Fibroblast of skin of back (primary cell): ENCODE measurements at regions not wholly inside any gene's neighbourhood (a gene's known extent, or its start where the extent isn't known, plus 50 kb on each side); places are given as distances from the start of the nearest gene placed in this dataset.
A peak's percentile ranks its signal among the peaks of the same experiment; 100 is the strongest.

ENCODE experiments used
- DNase-seq: peaks from one replicate; pipeline ENCODE4 v3.0.0-alpha.2; 2013

DNA sequence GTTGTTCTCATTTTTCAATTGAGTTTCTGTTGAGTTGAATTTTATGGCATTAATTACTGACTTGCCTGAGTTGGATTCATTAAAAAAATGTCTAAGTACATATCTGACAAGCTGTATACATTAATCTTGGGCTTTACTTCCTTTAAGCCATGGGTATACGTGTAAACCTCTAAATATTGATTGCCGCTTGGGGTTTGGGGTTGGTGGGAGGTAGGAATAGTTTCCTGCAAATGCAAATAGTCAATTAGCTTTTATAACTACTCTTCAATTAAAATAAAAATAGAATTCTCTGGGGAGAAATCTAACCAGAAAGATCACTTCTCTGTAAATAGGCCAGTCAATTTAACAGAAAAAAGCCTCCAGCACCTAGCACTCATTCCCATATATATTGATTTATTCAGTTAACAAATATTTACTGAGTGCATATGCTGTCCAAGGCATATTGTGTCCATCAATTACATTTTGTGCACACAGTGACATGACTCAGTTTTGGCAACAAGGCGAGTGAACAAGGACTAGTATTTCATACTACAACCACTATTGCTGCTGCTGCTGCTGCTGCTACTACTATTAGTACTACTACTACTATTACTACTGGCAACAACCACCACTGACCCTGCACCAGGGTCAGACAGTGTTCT lies 306.8 kb downstream of the RFC3 start:
- DNase-seq: no peak

DNA sequence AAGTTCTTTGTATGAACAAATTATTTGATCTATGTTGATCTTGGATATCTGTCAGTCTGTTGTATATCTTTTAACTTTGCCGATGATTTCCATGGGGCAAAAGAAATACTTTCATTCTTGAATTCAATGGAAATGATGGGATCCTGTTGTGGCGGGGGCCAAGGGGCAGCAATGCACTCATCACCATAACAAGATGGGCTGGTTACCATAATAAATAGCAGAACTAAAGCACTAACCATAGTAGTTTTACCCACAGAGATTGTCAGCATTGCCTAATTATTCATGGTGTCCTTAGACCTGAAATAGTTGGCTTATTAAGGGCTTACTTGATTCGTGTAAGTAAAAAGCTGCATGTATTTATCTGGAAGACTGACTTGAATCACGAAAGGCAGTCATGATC lies 309.6 kb downstream of the RFC3 start:
- DNase-seq: no peak

DNA sequence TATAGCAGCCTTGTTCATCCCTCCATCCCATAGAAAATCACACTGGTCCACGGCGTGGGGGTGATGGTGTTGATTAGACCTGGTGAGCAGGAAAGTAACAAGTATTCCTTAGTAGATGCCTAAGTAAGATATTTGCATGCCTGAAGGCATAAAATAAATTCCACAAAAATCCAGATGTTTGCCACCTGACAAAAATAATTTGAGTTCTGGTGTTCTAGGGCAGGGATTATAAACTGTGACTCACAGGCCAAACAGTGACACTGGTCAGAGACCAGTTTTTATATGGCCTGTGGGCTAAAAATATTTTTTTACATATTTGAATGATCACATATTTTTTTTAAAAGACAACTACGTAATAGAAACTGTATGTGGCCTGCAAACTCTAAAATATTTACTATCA lies 310.7 kb downstream of the RFC3 start:
- peak; percentile 36 for DNase-seq

DNA sequence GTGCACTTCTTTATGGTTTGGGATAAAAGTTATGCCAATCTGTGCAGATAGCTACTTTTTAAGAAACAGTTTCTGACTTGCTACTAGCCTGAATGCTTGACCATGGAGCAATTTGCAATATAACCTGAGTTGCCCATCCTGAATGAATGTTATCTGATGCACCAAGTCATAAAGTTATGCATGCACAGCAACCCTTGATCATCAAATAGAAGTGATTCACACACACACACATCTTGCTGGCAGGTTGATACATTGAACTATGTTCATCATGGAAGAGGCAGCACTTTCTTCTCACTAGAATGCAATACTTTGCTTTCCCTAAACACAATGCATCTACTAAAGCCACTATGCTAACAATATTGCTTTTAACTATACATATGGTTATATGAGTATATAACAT lies 311.5 kb downstream of the RFC3 start:
- no peak for DNase-seq

DNA sequence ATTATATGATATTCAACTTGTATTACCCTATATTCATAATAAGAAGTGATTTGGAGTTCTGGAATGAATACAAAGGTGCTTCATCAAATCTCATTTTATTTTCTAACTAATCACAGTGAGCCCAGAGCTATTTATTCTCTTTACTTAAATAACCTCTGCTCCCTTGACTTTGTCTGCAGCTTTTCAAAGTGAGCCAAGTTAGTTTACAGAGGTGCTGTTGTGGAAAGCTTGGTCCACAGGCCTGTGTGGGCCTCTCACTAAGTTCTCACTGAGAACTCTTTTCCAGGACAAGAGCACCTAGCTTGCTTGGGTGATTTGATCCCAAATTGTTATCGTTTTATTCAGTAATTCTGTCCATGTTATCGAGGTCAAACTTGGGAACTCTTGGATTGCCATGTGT lies 319.3 kb downstream of the RFC3 start:
- no peak for DNase-seq

DNA sequence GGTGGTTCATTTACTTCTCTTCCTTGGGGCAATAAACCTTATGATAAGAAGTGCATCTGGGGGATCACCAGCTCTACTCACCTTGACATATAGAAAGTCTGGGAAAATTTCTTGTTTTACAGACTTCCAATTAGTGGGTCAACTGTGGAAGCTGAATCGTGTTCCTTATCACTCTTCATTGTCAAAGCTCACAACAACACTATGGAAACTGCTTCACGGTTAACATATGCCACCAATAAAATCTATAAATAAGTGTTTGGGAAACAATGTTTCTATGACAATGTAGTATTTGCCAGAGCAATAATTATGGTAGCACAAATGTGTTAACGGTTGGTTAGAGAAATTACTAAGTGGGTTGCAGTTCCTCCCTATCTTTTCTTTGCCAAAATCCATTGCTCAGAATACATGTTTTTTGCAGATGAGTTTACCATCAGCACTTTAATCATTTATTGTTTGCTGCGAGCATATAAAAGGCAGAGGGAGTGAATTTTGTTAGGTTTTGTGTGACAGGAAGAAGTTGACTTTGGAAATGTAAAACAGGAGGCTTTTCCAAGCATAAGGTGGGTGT lies 321.8 kb downstream of the RFC3 start:
- no peak for DNase-seq

DNA sequence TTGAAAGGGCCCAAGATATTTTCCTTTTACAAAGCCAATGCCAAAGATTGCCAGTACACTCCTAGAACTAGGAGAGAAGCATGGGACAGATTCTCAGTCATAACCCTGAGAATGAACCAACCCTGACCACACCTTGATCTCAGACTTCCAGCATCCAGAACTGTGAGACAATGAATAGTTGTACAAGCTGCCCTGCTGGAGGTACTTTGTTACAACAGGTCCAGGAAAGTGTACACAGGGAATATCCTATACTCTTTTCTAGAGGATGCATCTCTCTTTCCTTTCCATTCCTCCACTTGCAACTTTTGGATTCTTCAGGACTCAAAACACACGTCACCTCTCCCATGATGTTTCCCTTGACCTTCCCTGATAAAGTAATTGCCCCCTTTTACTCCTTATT lies 325.7 kb downstream of the RFC3 start:
- DNase-seq: no peak

DNA sequence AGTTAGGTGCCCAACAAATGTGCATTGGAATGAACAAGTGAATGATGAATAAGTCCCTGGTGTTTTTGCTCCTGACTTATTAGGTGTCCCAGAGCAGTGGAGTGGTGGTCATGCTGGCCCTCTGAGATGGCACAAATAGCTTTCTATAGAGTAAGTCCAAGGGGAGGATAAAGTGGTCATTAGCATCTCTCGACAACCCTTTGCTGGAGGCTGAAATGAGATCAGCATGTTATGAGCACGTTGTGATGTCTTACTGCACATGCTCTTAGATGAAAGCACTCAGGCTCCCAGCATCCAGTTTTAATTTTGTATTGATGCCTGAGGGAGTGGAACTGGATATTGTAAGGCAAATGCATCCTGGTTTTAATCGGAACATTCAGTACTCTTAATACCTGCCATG lies 326.2 kb downstream of the RFC3 start:
- DNase-seq: no peak

DNA sequence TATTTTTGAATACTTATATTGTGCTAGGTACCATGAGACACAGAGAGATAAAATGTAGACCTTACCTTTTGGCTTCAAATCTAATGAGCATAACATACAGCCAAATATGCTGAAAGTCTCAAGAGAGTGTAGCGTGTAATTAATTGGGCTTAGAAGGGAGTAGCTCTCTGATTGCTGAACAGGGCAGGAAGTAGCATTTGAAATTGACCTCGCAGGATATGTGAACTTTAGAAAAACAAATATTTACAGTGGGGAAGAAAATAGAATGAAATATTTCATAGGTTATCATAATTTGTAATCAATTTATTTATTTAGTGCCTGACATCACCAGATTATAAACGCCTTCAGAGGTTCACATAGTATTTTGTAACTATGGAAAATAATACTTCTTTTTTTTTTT lies 327.1 kb downstream of the RFC3 start:
- DNase-seq: no peak

DNA sequence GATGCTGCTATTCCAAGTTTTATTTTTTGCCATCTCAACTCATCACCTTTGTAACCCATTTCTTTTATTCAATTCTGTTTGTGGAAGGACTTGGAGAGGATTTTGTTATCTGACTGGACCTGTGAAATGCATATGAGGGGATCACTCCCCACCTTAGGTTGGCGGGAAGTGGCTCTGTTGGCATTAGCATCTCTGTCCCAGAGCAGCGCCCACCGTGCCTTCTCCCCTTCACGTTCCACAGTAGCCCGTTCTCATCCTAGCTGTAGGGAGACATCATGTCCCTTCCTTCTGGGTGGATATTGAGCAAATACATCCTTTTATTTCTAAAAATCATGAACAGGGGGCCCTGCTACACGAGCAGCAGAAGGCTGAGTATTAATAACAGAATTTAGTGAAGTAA lies 330.4 kb downstream of the RFC3 start:
- DNase-seq: no peak

DNA sequence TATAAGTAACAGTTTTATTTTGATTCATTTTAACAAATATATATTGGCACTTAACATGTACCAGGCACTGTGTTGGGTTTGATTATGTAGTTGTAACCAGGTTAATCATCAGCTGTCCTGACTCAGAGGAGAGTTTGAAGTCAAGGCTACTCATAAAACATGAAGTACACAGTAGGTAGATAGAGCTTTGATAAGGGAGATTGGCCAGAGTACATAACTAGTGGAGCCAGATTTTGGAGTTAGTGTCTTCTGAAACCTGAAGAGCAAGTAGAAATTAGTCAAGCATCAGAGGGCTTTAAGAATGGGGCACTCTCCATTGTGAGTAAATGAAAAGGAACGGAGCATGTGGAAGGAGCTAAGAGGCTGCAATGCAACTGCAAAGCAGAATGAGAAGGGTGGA lies 333.9 kb downstream of the RFC3 start:
- no peak for DNase-seq

DNA sequence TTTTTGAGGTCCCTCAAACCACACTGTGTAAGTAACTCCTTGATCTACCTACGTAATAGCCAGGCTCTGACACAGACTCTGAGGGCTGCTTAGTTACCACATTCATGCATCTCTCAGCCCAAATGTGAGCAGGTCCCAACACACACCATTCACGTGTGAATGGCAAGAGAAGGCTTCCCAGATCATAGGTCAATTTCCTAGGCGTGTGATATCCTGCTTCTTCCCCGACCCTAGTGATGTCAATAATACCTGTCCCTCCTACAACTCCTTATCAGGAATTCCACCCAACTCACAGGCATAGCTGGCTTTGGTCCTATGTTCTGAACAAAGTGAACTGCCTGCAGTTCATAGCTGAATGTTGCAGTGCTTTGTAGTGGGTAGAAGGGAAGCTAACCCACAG lies 334.5 kb downstream of the RFC3 start:
- DNase-seq: no peak

DNA sequence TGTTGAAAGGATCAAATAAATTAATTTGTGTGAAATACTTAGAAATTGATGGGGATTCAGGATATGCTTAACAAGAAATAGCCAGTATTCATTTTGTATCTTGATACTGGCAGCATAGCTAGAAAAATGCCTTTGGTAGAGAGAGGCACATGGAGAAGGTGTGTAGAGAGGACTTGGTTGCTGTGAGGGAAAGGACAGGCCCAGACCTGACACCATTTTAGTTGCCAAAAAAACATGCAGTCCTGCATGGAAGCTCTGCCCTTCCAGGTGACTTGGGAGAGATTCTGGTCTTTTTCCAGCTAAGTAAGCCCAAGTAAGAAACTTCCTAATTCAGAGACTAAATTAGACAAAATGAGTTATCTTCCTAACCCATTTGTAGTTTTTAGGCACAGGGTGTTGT lies 335.0 kb downstream of the RFC3 start:
- no peak for DNase-seq

DNA sequence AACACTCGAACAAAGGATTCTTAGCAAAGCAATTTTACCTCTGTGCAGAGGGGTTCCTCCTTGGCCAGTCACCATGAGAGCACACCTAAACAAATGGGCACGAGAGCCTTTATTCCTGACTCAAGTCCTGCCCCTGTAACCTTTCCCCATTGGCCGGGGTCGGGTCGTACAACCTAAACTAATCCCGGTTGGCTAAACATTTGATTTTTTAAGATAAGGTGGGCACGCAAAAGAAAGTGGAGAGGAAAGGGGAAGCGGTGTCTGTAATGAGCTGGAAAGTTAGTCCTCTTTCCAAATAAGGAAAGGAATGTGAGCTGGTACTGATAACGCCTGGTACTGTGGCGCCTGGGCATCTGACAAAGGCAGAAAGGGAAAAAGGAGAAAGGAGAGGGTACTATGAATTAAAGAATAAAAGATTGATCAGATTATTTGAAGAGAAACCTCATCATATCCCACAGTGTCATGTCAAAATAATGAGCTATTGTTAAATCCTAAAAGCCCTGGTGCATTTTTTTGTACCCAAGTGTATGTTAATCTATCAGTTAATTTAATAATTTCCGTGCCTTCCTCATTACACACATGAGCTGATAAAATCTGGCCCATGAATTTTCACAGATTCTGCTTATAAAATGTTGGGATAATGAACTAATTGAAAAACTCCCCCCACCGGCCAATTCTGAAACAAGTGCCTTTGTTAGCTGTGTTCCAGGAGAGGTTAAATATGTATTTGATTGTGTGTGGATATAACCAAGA lies 335.7 kb downstream of the RFC3 start:
- DNase-seq: no peak

DNA sequence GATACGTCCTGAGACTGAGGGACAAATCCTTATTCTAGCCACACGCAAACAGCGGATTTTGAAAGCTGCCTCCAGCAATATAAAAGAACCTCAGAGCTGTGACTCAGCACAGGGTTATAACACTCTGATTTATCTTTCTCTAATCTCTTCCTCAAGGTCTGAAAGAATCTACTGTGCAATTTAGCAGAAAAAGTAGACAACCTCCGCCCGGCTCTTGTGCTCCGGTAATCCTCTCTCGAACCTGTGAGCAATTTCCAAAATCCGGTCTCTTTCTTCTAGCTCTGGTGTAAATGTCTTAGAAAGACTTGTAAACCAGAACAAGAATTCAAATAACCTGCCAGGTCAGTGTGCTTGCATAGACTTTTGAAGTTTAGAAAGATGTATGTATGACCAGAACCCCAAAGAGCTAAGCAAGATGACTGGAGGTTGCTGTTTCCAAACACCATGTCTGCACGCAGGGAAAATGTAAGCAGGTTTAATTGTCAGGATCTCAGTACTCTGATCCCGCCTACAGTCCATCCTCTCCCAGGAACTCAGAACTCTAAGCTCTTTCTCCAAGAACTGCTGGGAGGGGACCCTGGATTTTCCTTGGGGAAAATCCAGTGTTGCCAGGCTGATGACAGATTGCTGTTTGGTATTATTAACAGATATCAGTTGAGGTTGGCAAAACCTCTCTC lies 338.1 kb downstream of the RFC3 start:
- DNase-seq: peak; percentile 7

DNA sequence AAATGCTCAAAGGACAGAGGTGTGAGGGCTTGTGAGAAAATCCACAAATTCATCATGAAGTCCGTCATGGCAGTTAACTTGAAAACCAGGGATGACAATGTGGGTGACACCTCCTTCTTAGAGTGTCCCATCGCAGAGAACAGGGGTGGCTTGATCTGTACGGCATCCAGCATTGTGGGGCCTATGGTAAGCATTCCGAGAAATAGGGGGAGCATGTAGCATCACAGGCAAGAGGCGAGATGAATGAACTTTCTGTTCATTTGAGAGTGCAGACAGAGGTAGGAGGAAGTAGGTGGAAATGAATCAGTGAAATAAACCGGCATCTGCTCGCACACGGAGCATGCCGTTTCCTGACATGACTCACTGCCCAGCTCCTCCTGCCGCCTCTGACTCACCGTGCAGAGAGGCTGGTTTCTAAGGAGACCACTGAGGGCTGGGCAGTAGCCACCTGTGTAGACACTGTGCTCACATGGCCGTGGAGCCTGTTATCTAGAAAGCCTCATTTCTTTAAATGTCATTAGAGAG lies 339.0 kb downstream of the RFC3 start:
- peak; percentile 90 for DNase-seq

DNA sequence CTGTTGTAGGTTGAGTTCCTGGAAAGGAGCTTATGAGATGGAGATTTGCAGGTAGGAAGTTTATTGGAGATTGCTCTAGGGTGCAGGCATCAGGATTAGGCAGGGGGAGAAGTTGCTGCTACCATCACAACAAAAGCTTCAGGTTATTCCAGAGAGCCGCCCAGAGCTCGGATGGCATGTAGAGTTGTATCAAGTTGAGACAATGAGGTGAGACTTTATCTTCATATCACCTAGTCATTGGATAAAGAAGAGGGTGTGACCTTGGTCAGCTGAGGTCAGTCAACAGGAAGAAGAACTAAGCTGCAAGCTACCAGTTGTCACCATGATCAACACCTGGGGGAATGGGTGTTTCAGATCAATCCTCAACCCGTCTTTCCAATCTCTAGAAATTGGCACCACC lies 342.0 kb downstream of the RFC3 start:
- DNase-seq: no peak

DNA sequence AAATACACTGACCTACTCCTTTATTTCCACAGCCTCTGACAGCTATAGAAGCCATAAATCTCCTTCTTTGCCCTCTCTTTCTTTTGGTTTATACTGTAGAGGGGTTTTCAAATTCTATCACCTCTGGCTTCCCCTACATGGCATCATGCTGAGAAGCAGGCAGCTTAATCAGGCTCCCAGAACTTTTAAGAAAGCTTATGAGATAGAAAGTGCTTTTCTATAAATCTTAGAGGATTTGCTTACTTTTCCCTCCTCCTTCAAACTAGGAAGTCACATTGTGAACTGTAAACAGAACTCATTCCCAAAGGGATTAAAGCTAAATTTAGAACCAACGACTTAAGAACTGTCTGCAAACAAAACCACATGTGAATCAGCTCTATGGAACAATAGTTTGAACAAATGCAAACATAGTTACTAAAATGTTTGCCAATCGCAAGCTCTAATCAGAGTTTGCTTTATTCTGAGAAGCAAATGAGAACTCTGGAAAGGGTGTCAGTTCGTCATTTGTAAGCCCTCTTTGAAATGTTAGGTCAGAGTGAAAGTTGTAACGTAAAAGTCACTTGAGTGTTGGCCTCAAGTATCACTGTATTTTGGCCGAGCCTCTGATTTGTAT lies 344.1 kb downstream of the RFC3 start:
- peak; percentile 73 for DNase-seq

DNA sequence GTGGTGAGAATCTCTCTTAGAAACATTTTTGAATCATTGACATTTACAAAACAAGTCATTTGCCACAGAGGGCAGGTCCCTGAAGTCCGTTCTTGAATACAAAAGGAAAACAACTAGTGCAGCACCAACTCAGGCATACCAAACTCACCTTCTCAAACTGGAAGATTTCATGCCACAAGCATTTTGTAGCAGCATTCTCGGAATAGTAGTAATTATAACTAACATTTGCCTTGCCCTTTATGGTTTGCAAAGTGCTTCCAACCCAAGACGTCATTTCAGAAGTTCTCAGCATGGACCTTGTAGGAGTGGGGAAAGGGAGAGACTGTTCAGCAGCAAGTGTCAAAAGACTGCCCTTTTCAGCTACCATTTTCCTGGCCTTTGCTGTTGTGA lies 344.6 kb downstream of the RFC3 start:
- peak; percentile 65 for DNase-seq

DNA sequence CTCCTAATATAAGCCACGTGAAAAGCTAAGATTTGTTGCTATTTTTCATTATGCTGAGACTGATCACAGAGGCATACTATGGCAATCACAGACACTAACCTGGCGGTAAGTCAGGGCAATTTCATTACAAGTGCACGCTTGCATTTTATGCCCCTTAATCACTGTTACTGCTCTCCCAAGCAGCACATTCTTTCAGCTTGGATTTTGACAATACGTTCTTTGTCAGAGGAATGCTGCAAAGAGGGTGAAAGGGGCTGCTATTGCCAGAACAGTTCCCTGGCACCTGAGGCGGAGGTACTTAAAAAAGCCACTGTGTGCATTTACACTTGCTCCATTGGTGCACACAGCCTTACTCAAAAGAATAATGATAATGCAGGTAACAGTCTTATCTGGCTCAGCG lies 346.6 kb downstream of the RFC3 start:
- DNase-seq: peak; percentile 13

DNA sequence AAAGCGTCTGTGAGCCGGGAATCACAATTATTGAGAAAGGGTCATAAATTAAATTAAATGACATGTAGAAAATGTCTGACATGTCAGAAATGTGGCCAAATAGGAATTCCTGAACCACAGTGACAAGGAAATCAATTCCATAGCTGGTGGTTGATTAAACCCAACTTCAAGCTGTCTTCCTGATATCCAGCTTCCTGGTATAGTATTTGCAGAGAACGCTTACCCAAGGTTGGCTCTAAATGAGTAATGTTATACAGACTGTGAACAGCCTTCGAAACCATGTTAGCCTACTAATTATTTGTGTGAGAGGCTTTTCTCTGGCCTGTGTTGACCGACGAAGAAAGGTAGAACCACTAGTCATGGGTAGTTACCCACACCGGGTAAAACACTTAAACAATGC lies 347.2 kb downstream of the RFC3 start:
- no peak for DNase-seq

DNA sequence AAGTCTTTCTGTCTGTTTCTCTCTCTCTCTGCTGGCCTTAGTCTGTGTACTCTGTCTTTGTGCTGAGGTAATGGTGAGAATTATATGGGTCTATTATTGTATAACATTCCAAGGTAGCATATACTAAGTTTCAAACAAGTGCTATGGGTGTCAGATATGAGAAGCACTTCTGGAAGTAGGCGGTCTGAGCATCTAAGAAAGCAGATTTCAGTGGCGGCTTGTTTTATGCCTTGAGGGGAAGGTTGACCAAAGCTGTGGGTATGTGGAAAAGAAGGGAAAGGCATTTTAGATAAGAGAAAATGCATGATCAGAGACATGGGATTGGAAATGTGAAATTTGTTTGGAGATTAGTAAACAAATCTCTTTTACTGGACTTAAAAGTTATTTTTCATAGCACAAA lies 348.5 kb downstream of the RFC3 start:
- DNase-seq: no peak

DNA sequence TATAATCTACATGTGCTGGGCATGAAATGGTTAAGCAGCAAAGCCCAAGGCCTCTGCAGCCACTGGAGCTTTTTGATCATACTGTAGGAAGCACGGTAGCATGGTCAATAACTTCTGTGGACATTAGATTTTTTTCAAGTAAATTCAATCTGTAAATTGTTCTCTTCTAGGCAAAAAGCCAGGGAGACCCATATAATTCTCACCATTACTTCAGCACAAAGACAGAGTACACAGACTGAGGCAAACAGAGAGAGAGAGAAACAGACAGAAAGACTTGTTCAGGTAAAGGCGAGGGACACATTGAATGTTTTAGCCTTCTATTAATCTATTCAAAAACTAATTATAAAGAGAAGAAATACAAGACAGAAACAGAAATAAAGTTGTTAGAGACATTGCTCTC lies 349.4 kb downstream of the RFC3 start:
- no peak for DNase-seq
